Stimulated activated CD4-positive, alpha-beta T cell treated with anti-CD3 and anti-CD28 coated beads, Interleukin-12 subunit alpha, Interleukin-12 subunit beta, amount 100 ng/mL, for 4 hours (primary cell): ENCODE measurements at regions not wholly inside any gene's neighbourhood (a gene's known extent, or its start where the extent isn't known, plus 50 kb on each side); places are given as distances from the start of the nearest gene placed in this dataset.
A peak's percentile ranks its signal among the peaks of the same experiment; 100 is the strongest.

ENCODE experiments used
- DNase-seq: peaks from one replicate; pipeline ENCODE4 v3.0.0-alpha.2; 2020

DNA sequence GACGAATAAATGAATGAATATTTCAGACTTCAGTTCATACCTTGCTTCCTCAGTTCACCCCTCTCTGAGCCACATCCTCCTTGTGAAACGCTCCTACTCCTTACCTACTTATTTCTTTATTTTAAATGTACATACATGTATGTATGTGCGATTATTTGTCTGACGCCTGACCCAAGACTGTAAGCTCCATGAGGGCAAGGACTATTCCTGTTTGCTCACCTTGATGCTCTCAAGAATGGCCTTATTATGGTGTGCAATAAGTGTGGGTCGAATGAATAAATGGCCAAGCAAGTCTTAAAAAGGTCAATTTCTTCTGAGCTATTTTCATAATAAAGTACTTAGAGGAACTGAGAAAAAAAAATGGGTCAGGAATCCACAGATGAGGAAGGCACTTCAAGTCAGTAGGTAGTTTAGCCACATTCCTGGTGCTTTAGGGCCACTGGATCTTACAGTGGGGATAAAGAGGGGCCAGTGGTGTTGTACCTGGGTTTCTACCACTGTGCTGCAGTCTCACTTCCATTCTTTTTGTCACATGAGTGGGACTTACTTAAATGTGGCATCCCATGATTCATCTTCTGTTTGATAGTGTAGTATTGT lies 74.7 kb downstream of the SDC1 start:
- no peak for DNase-seq

DNA sequence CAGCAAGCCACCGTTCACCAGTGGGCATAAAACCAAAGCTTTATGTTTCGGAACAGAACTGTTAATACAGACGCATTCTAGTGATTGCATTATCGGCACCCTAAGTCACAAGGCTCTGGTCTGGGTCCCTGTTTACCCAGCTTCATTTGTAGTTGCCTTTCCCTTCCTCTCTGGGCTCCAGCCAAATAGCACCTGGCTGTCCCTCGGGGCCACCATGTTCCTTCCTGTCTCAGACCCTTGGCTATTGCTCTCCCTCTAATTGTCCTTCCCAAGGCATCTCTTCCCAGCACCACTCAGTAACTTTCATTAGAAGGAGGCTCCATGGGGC lies 75.3 kb downstream of the SDC1 start:
- no peak for DNase-seq

DNA sequence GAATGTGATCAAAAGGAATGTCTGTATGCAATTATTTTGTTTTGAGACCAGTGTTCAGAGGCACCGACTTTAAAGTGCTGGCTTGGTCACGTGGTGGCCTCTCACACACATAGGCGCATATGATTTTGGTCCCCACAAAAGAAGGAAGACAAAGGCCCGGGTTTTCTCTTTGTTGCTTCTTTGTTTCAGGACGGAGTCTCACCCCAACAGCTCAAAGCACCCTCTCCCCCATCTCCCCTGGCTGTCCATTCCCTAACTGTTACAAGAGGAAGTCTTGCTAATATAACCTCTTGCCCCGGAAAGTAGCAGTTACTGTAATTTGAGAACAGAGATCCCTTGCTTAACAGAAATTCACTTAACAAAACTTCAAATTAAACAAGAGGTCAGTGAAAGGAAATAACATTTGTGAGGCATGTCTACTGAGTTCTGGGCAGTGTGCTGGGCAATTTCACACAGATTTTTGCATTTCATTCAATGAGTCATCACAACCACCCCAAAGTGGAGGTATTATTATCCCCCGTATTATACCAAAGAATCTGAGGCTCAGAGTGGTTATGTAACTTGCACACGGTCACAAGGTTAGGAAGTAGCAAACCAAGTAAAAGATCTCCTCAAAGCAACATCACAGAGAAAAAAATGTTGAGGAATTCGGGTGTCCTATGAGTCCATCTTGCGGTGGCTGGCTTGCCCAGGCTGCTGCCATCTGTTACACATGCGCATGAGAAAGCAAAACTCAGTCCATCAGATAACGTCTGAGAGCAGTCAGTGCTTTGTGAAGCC lies 75.8 kb downstream of the SDC1 start:
- DNase-seq, result no peak

DNA sequence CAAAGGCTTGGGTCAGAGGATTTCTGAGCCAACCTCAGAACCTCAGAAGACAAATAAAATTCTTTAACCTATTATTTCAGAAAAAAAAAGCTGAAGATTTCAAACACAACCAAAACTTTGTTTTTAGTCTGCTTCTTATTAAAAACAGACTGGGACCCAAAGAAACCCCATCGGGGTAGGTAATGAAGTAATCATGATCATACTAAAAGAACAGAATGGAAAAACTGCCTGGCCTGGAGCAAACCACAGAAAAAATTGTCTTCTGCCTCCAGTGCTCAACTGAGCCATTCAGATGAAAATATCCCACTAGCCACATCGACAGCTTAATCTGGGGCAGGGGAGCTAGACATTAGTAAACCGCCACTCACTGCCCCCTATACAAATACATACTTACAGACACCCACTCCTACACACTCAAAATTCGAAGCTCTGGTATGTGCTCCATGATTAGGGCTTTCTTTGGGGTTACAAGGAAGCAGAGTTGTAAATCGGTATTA lies 76.5 kb downstream of the SDC1 start:
- no peak for DNase-seq

DNA sequence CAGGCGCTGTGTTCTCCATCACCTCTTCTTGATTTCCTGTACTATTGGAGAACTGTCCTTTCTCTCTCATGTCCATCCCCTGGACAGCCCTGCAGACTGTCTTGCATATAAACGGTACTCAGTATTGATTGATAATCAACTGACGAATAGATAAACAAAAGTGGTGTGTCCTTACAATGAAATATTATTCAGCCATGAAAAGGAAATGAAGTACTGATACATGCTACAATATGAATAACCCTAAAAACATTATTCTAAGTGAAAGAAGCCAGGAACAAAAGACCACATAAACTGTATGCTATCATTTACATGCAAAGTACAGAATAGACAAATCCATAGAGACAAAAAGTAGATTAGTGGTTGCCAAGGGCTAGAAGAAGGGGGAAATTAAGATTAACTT lies 77.6 kb downstream of the SDC1 start:
- no peak for DNase-seq

DNA sequence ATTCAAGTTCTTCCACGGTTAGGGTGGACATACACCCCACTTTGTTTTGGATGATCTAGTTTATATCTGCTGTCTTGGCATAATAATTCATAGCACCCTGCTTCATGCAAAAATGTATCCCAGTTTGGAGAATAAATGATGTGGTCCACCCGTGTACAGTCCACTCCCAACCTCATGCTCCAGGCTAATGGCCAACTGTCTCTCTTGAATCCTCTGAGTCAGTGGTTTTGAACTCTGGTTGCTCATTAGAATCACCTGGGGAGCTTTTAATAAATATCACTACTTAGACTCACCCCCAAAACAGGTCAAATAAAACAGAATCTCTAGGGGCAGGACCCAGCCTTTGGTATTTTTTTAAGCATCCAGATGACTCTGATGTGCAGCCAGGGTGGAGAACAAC lies 78.5 kb downstream of the SDC1 start:
- DNase-seq, result no peak

DNA sequence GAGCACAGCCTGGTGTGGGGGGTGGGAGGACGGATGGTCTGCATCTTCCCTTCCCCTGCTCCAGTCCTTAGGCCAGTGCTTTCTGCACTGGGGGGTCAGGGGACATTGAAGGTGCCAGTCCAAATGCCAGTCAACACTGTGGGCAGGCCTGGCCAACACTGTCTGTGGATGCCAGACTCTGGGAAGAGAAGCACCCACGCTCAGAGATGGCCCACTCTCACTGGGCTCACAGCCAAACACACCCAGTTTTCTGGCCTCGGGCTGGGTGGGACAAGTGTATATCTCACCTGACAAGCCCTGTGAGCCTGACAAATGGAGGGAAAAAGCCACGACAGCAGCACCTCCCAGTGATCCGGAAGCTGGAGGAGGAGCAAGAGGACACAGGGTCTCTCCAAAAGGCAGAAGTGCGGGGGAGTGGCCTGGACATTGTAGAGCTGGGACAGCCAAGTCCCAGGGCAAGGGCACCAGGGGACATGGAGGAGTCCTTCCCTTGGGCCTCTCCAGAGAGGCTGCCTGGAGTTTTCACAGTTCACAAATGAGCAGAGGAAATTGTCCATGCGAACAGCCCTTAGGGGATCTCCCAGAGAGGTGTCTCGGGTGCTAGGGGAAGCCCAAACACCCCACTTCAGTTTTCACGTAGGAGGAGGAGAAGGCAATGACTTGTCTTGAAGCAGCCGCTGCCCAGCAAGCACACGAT lies 79.3 kb downstream of the SDC1 start:
- DNase-seq, result no peak

DNA sequence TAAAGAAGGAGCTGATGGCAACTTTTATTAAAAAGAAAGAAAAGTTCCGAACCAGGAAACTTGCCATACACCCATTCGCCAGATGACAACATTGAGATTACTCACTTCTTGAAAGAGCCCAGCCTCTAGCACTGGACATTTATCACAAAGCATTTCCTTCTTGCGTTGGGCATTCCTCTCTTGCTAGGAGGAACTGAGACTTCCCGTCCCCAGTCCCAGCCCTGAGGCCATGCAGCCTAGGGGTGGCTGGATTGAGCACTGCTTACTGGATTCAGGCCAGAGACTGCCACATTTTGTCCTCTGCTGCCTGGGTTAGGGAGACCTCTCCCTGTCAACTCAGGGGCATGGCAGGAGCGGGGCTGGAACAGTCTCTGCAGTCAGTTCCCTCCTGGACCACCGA lies 80.1 kb downstream of the SDC1 start:
- no peak for DNase-seq

DNA sequence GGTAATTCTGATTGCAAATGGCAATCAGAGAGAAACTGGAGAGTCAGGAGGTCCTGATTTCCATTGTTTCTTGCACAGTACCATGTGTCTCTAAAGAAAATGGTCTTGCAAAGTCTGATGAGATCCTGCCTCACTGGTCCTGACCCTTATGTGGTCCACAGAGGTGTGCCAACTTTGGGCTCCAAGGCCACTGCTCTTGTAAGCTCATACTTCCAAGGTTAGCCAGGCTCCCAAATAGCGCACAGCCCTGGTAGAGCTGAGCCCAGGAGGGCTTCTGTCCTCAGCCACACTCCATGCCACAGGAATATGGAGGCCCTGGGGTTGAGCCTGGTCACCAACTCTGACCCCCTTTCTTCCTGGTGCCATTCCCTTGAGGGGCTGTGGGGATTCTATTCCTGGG lies 80.7 kb downstream of the SDC1 start:
- DNase-seq, result no peak

DNA sequence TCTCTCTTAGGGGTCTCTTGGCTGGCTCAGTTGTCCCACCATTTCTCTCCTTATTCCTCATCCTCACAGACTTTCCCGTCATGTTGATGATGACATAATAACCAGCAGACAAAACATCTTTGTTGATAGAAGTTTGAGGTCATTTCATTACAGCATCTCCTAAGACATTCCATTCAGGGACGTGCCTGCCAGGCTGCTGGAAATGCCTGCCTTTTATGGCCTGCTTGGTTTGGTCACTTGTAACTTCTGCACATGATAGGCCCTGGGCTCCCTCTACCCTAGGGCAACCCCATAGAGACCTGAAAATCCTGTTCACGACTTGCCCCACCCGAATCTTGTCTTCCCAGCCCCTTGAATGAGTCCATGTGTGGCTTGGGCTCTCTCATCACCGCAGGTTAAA lies 81.7 kb downstream of the SDC1 start:
- DNase-seq, result no peak

DNA sequence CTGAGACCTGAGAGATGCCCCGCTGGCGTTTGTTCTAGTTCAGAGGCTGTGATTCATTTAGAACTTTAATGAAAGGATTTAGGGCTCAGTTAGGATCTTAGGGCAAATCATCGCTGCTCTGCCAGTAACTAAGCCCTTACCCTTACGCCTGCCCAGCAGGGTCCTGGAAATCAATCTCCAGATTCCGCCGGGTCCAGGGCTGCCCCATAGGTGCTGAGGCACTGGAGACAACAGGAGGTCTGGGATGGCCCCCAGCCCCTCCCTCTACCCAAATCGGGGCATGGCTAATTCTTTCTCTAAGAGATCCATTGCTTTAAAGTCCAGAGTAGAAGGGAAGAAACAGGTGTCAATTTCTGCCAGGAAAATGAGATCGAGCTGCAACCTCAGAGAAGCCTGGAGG lies 83.1 kb downstream of the SDC1 start:
- DNase-seq, result no peak

DNA sequence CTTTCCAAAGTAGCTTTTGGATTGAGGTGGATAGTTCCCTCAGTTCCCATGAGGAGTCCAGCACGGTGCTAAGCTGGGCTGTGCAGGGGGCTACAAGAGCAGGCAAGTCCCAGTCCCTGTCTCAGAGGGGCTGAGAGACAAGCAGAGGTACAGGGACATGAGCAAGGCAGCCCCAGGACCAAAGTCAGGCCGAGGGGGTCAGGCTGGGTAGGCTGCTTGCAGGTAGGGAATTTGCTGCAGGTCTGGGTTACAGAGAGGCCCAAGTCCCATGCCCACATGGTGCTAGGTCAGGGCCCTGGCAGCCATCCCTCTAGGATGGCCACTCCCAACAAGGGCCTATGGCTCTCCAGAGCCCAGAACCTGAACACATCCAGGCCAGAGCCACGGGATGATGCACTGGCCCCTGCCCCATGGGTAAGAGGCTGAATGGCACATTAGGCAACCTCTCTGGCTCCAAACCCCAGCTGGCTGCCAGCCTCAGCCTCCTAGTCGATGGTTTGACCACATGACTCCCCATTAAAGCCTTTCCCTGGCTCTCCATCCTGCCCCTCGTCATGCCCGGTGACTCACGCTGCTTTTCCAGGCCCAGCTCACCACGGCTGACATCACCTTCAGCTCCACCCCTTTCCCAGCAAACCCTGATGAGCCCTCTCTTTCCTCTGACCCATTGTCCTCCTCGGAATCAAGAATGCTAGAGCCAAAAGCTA lies 83.7 kb downstream of the SDC1 start:
- no peak for DNase-seq

DNA sequence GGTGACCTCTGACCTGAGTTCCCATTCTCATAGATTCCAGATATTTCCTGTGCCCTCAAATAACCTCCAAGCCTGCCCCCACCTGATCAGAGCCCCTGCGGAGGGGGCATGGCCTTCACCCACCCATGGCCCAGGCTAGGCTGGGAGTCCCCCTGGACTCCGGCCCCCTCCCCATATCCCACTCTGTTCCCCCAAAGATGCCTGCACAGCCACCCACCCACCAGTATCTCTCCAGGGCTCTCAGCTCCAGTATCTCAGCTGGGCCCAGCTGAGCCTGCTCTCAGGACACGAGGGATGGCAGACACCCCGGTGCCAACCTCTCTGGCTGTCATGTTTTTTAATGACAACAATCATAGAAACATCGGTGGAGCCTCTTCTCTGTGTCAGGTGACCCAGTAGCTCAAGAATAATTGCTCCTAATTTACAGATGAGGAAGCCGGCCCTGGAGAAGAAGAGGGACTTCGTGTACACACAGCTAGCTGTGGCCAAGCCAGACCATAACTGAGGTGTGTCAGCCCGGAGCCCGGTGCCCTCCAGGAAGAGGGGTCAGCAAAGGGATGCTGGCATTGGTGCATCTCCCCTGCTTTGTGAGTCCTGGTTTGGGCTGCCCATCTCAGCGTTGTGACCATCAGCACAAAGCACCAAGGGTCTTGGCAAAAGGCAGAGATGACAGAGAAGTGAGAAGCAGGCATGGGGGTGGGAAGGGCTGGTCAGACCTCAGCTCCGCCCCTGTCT lies 84.4 kb downstream of the SDC1 start:
- no peak for DNase-seq

DNA sequence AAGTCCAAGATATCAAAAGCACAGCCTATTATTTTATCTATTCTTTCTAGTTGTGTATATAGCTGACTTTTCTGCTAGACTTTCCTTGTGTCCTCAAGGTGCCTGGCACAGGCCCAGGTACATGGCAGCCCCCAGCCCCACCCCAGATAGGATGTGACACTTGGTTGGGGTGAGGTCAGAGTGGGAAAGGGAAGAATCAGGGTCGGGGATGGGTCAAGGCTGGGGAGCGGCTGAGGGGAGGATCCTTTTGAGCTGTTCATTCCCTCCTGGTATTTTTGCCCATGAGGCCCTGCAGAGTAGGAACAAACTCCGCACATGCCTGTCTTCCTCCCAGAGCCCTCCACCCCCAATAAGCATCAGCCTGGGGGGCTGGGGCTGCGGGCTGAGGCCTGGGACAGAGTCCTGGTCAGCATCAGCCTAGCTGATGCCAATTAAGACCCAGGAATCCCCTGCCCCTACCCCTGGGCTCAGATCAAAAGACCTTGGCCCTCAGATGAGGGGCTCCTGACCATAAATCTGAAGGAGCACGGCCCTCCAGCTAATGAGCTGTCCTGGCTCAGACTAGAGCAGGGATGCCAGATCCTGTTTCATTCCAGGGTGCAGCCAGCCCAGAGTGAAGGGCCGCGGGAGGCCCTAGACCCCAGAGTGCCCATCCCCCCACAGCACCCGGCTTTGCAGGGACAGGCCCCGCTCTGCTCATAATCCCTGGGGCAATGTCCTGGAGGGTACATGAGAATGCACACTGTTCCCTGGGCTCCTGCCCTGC lies 85.3 kb downstream of the SDC1 start:
- no peak for DNase-seq

DNA sequence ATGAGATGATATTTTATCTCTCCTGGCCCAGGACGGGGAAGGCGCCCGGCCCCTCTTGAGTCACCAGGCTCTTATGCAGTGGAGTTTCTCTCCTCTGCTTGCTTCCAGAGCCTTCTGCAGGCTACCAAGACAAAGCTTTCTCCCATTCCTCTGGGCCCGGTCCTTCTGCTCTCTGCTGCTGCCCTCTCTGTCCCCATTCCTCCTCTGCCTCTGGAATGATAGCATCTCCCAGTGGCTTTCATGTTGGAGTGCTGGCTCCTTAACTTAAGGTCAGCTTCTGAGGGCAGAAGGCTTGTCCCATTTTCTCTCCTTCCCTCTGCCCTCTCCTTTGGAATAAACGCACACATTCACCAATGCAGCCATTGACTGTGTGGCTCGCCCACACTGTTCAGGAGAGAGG lies 86.2 kb downstream of the SDC1 start:
- DNase-seq, result no peak

DNA sequence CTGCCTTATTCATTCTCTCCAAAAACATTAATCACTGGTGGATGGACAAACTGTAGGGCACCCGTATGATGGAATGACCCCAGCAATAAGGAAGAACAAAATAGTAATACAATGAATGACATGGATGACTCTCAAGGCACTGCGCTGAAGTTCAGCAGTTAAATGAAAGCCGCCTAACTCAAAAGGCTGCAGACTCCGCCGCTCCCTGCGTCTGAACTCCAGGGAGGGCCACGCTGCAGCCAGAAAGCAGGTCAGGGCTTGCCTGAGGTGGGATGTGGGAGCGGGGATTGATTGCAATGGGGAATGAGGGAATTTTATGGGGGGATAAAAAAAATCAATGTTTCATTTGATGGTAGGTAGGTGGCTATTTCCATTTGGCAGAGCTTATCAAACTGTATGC lies 86.5 kb upstream of the LAPTM4A start:
- DNase-seq, result no peak

DNA sequence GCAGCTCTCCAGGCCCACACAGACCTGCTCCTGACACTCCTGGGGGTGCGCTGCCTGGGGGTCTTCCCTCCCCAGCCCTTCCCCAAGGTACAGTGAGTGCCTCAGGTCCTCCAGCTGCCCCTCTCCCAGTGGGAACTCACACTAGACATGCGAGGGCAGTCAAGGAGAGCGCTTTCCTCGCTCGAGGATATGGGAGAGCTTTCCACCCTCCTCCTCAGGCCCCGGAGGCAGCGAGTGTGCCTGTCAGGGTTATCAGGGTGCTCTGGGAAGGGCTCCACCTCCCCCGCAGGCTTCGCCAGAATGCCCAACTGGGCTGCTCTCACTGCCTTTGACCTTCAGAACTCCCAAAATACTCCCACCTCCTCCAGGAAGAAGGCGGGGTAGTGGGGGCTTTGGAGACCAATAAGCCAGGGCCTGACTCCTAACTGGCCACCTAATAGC lies 85.7 kb upstream of the LAPTM4A start:
- no peak for DNase-seq

DNA sequence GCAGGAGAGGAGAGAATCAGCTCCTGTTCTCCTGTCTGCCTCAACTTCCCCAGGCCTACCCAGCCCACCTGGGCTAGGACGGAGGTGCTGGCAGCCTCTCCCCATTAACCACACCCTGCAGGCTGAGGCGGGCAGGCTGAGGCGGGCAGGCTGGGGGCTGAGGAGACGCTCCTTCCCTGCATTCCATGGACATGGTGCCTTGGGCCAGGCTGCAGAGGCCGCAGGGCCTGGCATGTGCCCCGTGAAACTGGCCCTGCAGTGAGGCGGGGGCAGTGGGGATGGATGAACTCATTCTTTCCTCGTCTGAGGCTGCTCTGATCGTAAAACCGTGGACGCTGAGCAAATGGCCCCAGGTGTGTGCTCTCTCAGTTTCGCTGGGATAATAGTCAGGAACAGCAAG lies 84.7 kb upstream of the LAPTM4A start:
- no peak for DNase-seq

DNA sequence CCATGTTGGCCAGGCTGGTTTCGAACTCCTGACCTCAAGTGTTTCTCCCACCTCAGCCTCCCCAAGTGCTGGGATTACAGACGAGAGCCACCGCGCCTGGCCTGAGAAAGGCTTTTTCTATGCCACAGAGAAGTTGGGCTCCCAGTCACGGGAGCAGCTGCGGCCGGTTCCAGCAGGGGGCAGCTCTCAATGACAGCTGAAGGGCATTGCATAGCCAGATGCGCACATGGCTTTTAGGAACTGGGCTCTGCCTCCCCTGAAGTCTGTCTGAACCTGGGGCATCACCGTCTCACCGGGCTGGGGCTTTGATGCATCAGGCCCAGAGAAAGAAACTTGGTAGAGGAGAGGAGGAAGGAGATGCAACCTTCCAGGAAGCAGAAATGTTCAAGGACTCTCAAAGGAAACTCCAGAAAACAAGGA lies 84.2 kb upstream of the LAPTM4A start:
- peak; percentile 30 for DNase-seq

DNA sequence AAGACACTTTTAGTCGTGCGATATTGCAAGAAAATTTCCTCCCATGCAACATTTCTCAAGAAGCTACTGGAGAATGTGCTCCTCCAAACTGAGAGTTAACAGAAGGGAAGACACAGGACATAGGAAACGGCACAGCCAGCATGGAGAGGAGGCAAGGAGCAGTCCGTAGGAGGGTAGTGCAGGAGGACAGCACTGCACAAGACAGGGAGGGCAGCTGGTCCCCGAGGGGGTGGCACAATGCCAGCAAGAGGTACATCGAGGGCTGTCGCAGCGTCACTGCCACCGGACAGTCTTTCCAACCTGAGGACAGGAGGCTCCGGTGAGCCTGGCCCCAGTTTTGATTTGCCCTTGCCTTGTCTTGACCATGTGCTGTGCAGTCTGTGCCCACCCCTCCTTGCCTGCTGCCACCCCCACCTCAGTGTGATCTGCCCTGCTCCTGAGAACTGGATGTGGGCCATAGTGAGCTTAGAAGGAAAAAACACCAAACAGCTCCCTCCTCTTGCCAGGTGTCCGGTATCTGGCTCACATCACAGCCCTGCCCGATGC lies 81.6 kb upstream of the LAPTM4A start:
- no peak for DNase-seq

DNA sequence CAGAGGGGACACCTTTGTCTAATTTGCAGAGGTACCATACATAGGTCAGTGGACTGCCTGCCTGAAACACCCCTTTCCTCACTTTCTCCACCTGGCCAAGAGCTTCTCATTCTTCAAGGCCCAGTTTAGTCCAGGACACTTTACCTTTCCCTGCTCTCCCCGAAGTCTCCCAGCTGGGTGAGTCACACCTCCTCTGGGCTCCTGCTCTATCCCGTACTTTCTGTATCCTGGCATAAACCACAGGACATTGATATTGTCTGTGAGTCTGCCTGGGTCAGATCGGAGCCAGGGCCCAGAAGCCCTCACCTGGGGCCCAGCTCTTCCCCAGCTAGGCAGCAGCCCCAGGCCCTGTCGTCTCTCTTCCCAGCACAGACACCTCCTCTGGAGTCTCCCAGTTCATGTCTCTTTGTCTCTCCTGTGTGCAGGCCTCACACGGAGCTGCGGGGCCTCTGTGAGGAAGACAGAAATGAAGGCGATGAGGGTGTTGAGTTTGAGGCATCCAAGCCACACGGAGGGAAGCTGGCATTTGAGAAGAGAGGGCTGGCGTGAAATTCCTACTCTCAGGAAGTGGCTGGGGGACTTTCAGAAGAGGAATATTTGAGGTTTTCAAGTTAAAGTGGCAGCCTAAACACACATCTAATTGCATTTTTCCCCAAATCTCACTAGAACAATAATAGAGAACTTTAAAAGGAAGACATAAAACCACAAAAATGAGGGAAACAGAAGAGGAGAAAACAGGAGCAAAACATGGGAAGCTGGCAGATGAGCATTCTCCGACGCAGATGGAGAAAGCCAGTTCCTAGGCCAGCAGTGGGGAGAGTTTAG lies 79.6 kb upstream of the LAPTM4A start:
- DNase-seq, result no peak
